SU-DHL-6 (cell line): ENCODE measurements at regions not wholly inside any gene's neighbourhood (a gene's known extent, or its start where the extent isn't known, plus 50 kb on each side); places are given as distances from the start of the nearest gene placed in this dataset.
"Not testable (repeated sequence)": the region's sequence is repeated elsewhere in the genome, so short reads cannot be mapped to it uniquely, and the experiment has no call there.

Experiments
- H2AFZ ChIP-seq: fragments of 200-600 bp; sonication (generic); 2 replicates; pipeline ENCODE4 v1.6.1; 2014; ENCODE audit warnings: low read depth, mild to moderate bottlenecking, moderate library complexity, mixed read lengths, antibody characterized with exemption, low read length; ENCODE audit not compliant: severe bottlenecking
- H3F3A ChIP-seq: fragments of 200-600 bp; shearing (Covaris generic); 2 replicates; pipeline ENCODE4 v1.6.0; 2016; ENCODE audit warnings: antibody characterized with exemption, mild to moderate bottlenecking; ENCODE audit not compliant: insufficient read depth
- H3K27ac ChIP-seq: fragments of 200-600 bp; sonication (generic); 2 replicates; pipeline ENCODE4 v1.5.1; 2016; ENCODE audit warnings: low read depth, mild to moderate bottlenecking, low read length, moderate library complexity, mixed read lengths
- H3K27me3 ChIP-seq: fragments of 200-600 bp; sonication (generic), shearing (Covaris generic); 2 replicates; pipeline ENCODE4 v1.6.0; 2014; ENCODE audit warnings: mild to moderate bottlenecking, low read length
- H3K36me3 ChIP-seq: fragments of 200-600 bp; sonication (generic); 2 replicates; pipeline ENCODE4 v1.6.1; 2014; ENCODE audit warnings: mild to moderate bottlenecking, low read length, mixed read lengths
- H3K4me2 ChIP-seq: fragments of 300-600, 200-600 bp; shearing (Covaris generic), sonication (generic); 2 replicates; pipeline ENCODE4 v1.6.0; 2014; ENCODE audit warnings: low read length, low read depth, mild to moderate bottlenecking; ENCODE audit not compliant: poor library complexity, severe bottlenecking
- H3K4me3 ChIP-seq: fragments of 200-600 bp; sonication (generic); 2 replicates; pipeline ENCODE4 v1.5.1; 2014; ENCODE audit warnings: antibody characterized with exemption, low read length, mild to moderate bottlenecking, mixed read lengths; ENCODE audit not compliant: insufficient read depth, poor library complexity, severe bottlenecking
- H3K79me2 ChIP-seq: fragments of 200-600 bp; sonication (generic); 2 replicates; pipeline ENCODE4 v1.6.1; 2014; ENCODE audit warnings: mild to moderate bottlenecking, low read length, moderate library complexity; ENCODE audit not compliant: insufficient read depth
- H3K9ac ChIP-seq: fragments of 200-600 bp; sonication (generic); 2 replicates; pipeline ENCODE4 v1.7.0; 2014; ENCODE audit warnings: mild to moderate bottlenecking, low read length
- H3K9me2 ChIP-seq: fragments of 200-600 bp; sonication (generic); replicated peaks from 2 replicates; pipeline ENCODE4 v1.6.1; 2014; ENCODE audit warnings: low read length; ENCODE audit not compliant: insufficient read depth
- H3K9me3 ChIP-seq: fragments of 200-600 bp; sonication (generic); 2 replicates; pipeline ENCODE4 v1.6.1; 2014; ENCODE audit warnings: low read length, mixed read lengths; ENCODE audit not compliant: insufficient read depth
- H4K20me1 ChIP-seq: fragments of 200-600 bp; sonication (generic); 2 replicates; pipeline ENCODE4 v1.6.1; 2014; ENCODE audit warnings: low read depth, mild to moderate bottlenecking, antibody characterized with exemption, low read length, moderate library complexity, mixed read lengths
- EZH2phosphoT487 ChIP-seq: fragments of 200-600 bp; sonication (generic), shearing (Covaris generic); conservative IDR thresholded peaks from 2 replicates; pipeline ENCODE4 v1.6.1; 2018; ENCODE audit warnings: mild to moderate bottlenecking, antibody characterized with exemption, low read length, moderate library complexity, mixed read lengths
- TF ChIP-seq, protein P1 (sequence below): fragments of 200-600 bp; sonication (generic); IDR thresholded peaks from one replicate; pipeline ENCODE4 v1.5.1; 2017; ENCODE audit warnings: antibody characterized with exemption, mild to moderate bottlenecking, low read length, moderate library complexity; ENCODE audit not compliant: insufficient read depth, poor library complexity, severe bottlenecking

DNA sequence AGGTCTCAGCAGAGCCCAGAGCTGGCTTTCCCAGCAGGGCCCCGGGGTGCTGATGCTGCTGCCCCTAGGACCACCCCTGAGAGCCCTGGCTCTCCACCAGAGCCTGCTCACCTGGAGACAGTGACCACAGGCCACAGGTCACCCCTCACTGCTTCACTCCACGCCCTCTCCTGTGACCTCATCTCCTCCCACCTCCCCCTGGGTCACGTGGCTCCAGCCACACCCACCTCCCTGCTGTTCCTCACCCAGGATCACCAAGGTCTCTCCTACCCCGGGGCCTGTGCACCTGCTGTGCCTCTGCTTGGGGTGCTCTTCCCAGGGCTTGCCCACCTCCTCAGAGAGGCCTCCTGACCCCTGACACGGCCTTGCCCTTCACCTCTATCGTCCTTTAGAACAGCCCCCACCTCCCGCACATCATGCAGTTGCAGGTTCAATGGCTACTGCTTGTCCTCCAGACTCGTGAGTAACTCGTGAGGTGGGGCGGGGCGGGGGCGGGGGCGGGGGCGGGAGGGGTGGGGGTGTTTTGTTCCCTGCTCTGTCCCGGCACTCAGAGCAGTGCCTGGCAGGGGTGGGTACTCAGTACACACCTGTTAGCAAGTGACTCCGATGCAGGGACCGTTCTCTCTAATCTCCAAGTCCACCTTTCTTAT, 468.0 kb downstream of the PREX1 start:
- Histone ChIP-seq H3K9ac (no peak overlapping the region), H3K9me3 (no peaks in the 10 kb centered on the region), H4K20me1 (no peaks in the 10 kb centered on the region), H3K4me2 (no peak overlapping the region), H3K27me3 (no peaks in the 10 kb centered on the region), H3K36me3 (no peaks in the 10 kb centered on the region), H3F3A (no peaks in the 10 kb centered on the region), H3K4me3 (no peak overlapping the region), H3K27ac (no peak overlapping the region), H3K9me2 (no peaks in the 10 kb centered on the region), H3K79me2 (no peaks in the 10 kb centered on the region), H2AFZ (no peak overlapping the region)
- TF ChIP-seq, protein P1, sequence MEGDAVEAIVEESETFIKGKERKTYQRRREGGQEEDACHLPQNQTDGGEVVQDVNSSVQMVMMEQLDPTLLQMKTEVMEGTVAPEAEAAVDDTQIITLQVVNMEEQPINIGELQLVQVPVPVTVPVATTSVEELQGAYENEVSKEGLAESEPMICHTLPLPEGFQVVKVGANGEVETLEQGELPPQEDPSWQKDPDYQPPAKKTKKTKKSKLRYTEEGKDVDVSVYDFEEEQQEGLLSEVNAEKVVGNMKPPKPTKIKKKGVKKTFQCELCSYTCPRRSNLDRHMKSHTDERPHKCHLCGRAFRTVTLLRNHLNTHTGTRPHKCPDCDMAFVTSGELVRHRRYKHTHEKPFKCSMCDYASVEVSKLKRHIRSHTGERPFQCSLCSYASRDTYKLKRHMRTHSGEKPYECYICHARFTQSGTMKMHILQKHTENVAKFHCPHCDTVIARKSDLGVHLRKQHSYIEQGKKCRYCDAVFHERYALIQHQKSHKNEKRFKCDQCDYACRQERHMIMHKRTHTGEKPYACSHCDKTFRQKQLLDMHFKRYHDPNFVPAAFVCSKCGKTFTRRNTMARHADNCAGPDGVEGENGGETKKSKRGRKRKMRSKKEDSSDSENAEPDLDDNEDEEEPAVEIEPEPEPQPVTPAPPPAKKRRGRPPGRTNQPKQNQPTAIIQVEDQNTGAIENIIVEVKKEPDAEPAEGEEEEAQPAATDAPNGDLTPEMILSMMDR = no peak
- no peak for TF ChIP-seq EZH2phosphoT487

DNA sequence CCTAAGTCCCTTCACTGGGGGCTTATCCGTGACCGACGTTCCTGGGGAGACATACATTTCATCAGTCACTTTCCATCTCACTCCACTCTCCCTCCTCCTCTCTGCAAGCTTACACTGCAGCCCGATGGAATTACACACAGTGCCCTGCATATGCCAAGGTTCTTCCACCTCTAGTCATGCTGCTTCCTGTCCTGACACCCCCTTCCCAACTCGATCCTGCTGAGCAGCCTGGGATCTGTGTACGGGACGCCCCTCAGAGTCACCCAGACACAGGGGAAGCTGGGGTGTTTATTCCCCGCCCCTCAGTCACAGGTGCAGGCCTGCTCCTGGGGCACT, 468.8 kb downstream of the PREX1 start:
- not testable (repeated sequence) for H3K9ac ChIP-seq, H3F3A ChIP-seq, H3K79me2 ChIP-seq, H3K4me3 ChIP-seq, H4K20me1 ChIP-seq, H3K4me2 ChIP-seq, H3K9me2 ChIP-seq, H3K27me3 ChIP-seq, H3K36me3 ChIP-seq, H3K27ac ChIP-seq, H2AFZ ChIP-seq, H3K9me3 ChIP-seq

DNA sequence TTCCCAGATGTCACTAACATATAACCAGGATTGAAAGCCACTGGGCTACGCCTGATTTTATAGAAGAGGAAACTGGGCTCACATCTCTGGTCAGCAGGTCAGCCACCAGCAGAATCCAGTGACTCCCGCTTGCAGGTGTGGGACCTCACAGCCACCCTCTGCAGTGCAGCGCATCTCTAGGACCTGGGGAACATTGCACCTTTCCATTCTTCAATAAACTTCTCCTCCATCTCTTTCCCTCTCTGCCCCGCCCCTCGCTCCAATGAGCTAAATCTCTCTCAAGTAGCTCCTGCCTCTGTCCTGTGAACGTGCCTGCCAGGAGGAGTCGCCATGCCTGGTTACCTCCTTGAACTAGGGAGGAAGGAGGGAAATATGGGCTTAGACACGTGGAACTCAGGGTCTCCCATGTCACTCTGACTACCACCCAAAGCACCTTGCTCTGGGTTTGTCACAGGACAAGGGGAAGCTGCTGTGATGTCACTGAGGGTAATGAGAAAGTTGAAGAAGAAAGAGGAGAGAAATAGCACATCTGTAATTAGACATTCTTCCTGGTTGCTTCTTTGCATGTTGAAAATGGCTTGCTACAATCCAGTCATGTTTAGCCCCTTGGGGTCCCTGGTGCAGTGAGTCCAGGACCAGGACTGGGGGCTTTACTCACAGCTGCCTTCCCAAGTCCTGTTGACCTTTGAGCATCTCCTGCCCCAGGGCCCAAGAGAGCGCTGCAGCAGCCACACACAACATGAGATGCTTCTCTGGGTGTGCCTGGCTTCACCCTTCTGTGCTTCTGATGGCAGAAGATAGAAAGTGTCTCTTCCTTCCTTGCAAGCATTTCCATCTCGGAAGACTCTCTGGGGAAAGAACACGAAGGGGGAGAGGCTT, 469.4 kb downstream of the PREX1 start:
- Histone ChIP-seq H3K9ac (no peak overlapping the region), H3K27ac (no peak overlapping the region), H3K27me3 (no peaks in the 10 kb centered on the region), H4K20me1 (no peaks in the 10 kb centered on the region), H3K79me2 (no peaks in the 10 kb centered on the region), H3K4me2 (no peak overlapping the region), H3K9me3 (no peaks in the 10 kb centered on the region), H3F3A (no peaks in the 10 kb centered on the region), H3K36me3 (no peaks in the 10 kb centered on the region), H3K4me3 (no peak overlapping the region), H2AFZ (no peak overlapping the region), H3K9me2 (no peaks in the 10 kb centered on the region)
- TF ChIP-seq EZH2phosphoT487 = no peak
- TF ChIP-seq, protein P1 = no peak

DNA sequence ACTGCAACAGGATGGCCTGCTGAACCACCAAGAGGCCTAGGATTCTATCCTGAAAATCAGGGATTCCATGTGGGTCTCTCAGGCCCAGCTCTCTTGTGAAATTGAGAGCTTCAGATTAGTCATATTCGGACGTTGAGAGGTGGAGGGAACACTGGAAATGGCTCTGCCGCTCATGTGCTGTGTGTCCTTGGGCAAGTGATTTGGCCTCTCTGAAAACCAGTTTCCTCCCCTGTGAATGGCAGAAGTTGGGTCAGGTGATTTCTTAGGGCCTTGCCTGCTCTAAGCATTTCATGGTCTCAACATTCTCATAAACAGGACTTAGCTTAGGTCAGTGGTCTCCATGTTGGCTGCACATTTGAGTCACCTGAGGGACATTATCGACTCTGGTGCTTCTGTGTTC, 470.1 kb downstream of the PREX1 start:
- Histone ChIP-seq H3K79me2 (no peaks in the 10 kb centered on the region), H3K27ac (no peak overlapping the region), H3K36me3 (no peaks in the 10 kb centered on the region), H2AFZ (no peak overlapping the region), H3K9ac (no peak overlapping the region), H3K4me3 (no peak overlapping the region), H3K4me2 (no peak overlapping the region), H3K9me2 (no peaks in the 10 kb centered on the region), H3K27me3 (no peaks in the 10 kb centered on the region), H4K20me1 (no peaks in the 10 kb centered on the region), H3K9me3 (no peaks in the 10 kb centered on the region), H3F3A (no peaks in the 10 kb centered on the region)
- TF ChIP-seq, protein P1 = no peak
- TF ChIP-seq EZH2phosphoT487 = no peak
